ENCODE measurements at regions not wholly inside any gene's neighbourhood (a gene's known extent, or its start where the extent isn't known, plus 50 kb on each side); places are given as distances from the start of the nearest gene placed in this dataset.
A peak's percentile ranks its signal among the peaks of the same experiment; 100 is the strongest.

DNA sequence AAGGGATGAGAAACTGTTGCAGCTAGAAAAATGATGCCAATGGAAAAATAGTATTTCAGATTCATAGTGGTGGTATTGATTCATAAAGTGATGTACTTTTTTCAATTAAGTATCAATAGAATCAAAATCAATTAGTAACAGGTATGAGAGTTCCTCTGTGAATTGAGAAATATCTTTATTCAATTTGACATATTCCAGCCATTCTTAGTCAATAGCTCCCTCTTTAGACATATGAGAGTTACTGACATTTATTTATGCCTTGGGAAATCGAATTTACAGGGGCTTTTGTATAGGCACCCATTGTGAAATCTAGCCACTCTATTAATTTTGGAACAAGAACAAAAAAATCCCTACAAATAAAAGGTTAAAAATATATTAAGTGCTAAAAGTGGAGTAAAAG is 386.9 kb upstream of the CNTN3 start:
- TF ChIP-seq, protein P1, sequence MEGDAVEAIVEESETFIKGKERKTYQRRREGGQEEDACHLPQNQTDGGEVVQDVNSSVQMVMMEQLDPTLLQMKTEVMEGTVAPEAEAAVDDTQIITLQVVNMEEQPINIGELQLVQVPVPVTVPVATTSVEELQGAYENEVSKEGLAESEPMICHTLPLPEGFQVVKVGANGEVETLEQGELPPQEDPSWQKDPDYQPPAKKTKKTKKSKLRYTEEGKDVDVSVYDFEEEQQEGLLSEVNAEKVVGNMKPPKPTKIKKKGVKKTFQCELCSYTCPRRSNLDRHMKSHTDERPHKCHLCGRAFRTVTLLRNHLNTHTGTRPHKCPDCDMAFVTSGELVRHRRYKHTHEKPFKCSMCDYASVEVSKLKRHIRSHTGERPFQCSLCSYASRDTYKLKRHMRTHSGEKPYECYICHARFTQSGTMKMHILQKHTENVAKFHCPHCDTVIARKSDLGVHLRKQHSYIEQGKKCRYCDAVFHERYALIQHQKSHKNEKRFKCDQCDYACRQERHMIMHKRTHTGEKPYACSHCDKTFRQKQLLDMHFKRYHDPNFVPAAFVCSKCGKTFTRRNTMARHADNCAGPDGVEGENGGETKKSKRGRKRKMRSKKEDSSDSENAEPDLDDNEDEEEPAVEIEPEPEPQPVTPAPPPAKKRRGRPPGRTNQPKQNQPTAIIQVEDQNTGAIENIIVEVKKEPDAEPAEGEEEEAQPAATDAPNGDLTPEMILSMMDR (IDR thresholded peaks at IDR 0.05; ENCODE audit: low read length) = peak; percentile 51
- TF ChIP-seq EZH2 (IDR thresholded peaks at IDR 0.05; ENCODE audit: borderline replicate concordance, low read length) = no peak

Data from OCI-LY1 (cell line).